Ascending aorta (tissue), 2 donors: ENCODE measurements at regions not wholly inside any gene's neighbourhood (a gene's known extent, or its start where the extent isn't known, plus 50 kb on each side); places are given as distances from the start of the nearest gene placed in this dataset.
"Not testable (repeated sequence)": the region's sequence is repeated elsewhere in the genome, so short reads cannot be mapped to it uniquely, and the experiment has no call there.

Experiments
- DNase-seq, 2 donors: peaks; one replicate each; pipeline ENCODE4 v3.0.0-alpha.2; 2019; ENCODE audit warnings: low spot score in 2 of 2
- H3K27ac ChIP-seq, 2 donors: fragments of 200-600 bp; sonication (generic); one replicate each; pipeline ENCODE4 v1.5.1; 2016 to 2017; ENCODE audit warnings: mild to moderate bottlenecking in 1 of 2
- H3K27me3 ChIP-seq: fragments of 200-600 bp; sonication (generic); one replicate; pipeline ENCODE4 v1.5.1; 2017
- H3K36me3 ChIP-seq, 2 donors: fragments of 200-600 bp; sonication (generic); one replicate each; pipeline ENCODE4 v1.5.1; 2016
- H3K4me1 ChIP-seq, 2 donors: fragments of 200-600 bp; sonication (generic); one replicate each; pipeline ENCODE4 v1.5.1; 2016 to 2017; ENCODE audit warnings: mild to moderate bottlenecking in 1 of 2
- H3K4me3 ChIP-seq, 2 donors: fragments of 200-600 bp; sonication (generic); one replicate each; pipeline ENCODE4 v1.5.1; 2016 to 2017; ENCODE audit warnings: mild to moderate bottlenecking in 1 of 2
- H3K9me3 ChIP-seq, 2 donors: fragments of 200-600 bp; sonication (generic); one replicate each; pipeline ENCODE4 v1.5.1; 2016
- CTCF ChIP-seq, 3 experiments: fragments of 200-600 bp in 2 of 3; fragments of 450-650 bp in 1 of 3; sonication (generic) in 2 of 3; IDR thresholded peaks; one replicate each; pipeline ENCODE4 v1.5.1; 2016 to 2019; ENCODE audit warnings: antibody characterized with exemption in 3 of 3, mild to moderate bottlenecking in 1 of 3, moderate library complexity in 1 of 3
- intact Hi-C: fragments of 100-400 bp; cut with DNase I; formaldehyde crosslinking; loops from one replicate; pipeline ENCODE4 v1.15.1; 2023

GRCh38 chr10:34885898-34886297 is 70.8 kb upstream of the PARD3 start:
- intact Hi-C loops: no loop called here
- Histone ChIP-seq H3K4me1 (no peaks in the 10 kb centered on the region), H3K9me3 (no peaks in the 10 kb centered on the region), H3K27ac (no peak overlapping the region), H3K27me3 (no peaks in the 10 kb centered on the region), H3K36me3 (no peaks in the 10 kb centered on the region), H3K4me3 (no peak overlapping the region)
- no peak for TF ChIP-seq CTCF (IDR thresholded peaks at IDR 0.05)
- DNase-seq: no peak

- intact Hi-C loops: no loop called here
- no peak for DNase-seq
- Histone ChIP-seq H3K27me3 (no peaks in the 10 kb centered on the region), H3K27ac (no peak overlapping the region), H3K4me1 (no peaks in the 10 kb centered on the region), H3K36me3 (no peaks in the 10 kb centered on the region), H3K4me3 (no peak overlapping the region), H3K9me3 (no peaks in the 10 kb centered on the region)
- no peak for TF ChIP-seq CTCF (IDR thresholded peaks at IDR 0.05)
Observed at GRCh38 chr10:34885011-34885410, 69.9 kb upstream of the PARD3 start.

- intact Hi-C loops: no loop called here
- TF ChIP-seq CTCF (IDR thresholded peaks at IDR 0.05): no peak
- H3K9me3 ChIP-seq: no peaks in the 10 kb centered on the region
- H3K4me3 ChIP-seq: no peak overlapping the region
- H3K4me1 ChIP-seq: no peaks in the 10 kb centered on the region
- no peak overlapping the region for H3K27ac ChIP-seq
- H3K36me3 ChIP-seq: no peaks in the 10 kb centered on the region
- DNase-seq: no peak
- no peaks in the 10 kb centered on the region for H3K27me3 ChIP-seq
Observed at GRCh38 chr10:34884272-34884952, 69.3 kb upstream of the PARD3 start.

GRCh38 chr10:34880817-34881216 is 65.7 kb upstream of the PARD3 start:
- no peak for DNase-seq
- H3K4me3 ChIP-seq: no peak overlapping the region
- H3K9me3 ChIP-seq: no peaks in the 10 kb centered on the region
- no peaks in the 10 kb centered on the region for H3K36me3 ChIP-seq
- intact Hi-C loops: no loop called here
- H3K27me3 ChIP-seq: no peaks in the 10 kb centered on the region
- no peak for TF ChIP-seq CTCF (IDR thresholded peaks at IDR 0.05)
- H3K27ac ChIP-seq: no peak overlapping the region
- H3K4me1 ChIP-seq: no peaks in the 10 kb centered on the region

- intact Hi-C loops, DNase-seq, H3K27me3 ChIP-seq, H3K36me3 ChIP-seq, H3K4me3 ChIP-seq, H3K4me1 ChIP-seq, H3K27ac ChIP-seq, H3K9me3 ChIP-seq: not testable (repeated sequence)
Observed at GRCh38 chr10:34878651-34879050, 63.6 kb upstream of the PARD3 start.

GRCh38 chr10:34875061-34875460 is 60.0 kb upstream of the PARD3 start:
- H3K4me1 ChIP-seq: no peaks in the 10 kb centered on the region
- H3K36me3 ChIP-seq: no peaks in the 10 kb centered on the region
- H3K9me3 ChIP-seq: no peaks in the 10 kb centered on the region
- no peak for DNase-seq
- TF ChIP-seq CTCF (IDR thresholded peaks at IDR 0.05): no peak
- H3K27ac ChIP-seq: no peak overlapping the region
- intact Hi-C loops: no loop called here
- no peak overlapping the region for H3K4me3 ChIP-seq
- no peaks in the 10 kb centered on the region for H3K27me3 ChIP-seq
